ENCODE measurements at regions not wholly inside any gene's neighbourhood (a gene's known extent, or its start where the extent isn't known, plus 50 kb on each side); places are given as distances from the start of the nearest gene placed in this dataset.

- TF ChIP-seq CTCF (IDR thresholded peaks at IDR 0.05) (no peak), EZH2 (IDR thresholded peaks at IDR 0.05) (no peak)
Observed at GRCh38 chrX:34880656-34881055, 61.9 kb upstream of the FAM47B start.

All from neural progenitor cell (in vitro differentiated cells).